ENCODE measurements at regions not wholly inside any gene's neighbourhood (a gene's known extent, or its start where the extent isn't known, plus 50 kb on each side); places are given as distances from the start of the nearest gene placed in this dataset.

DNA sequence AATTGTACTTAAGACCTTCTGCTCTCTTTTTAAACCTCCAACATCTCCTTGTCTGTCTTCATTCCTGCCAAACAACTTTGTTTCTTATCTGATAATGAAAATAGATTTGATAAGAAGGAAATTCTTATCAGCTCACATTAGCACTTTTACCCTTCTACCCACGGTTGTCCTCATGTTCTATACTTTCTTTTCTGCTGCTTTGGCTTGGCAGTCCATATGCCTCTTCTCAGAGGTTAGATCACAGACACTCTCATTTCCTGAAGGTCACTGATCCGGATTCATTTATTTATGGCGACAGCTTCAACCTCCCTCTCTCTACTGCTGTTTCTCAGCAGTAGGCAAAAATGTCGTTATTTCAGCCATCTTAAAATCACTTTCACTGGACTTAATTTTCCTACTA is 2015.8 kb downstream of the NCAM2 start:
- DNase-seq (ENCODE audit: low read depth, low spot score): no peak
- BruUV-seq (replicated peaks): no TSS peak
- intact Hi-C loops (cut with micrococcal nuclease; ENCODE audit: unreplicated experiment): no loop called here
- H3K36me3 ChIP-seq (ENCODE audit: control insufficient read depth, insufficient read depth, low read length): no peaks in the 10 kb centered on the region
- no peak for ATAC-seq
- H3K4me1 ChIP-seq (ENCODE audit: control insufficient read depth, insufficient read depth, low read length): no peaks in the 10 kb centered on the region
- H3K27ac ChIP-seq (ENCODE audit: low read length): no peak overlapping the region
- in situ Hi-C loops (cut with HindIII; ENCODE audit: low pct_unique_long_range_greater_than_20kb, low sequenced_read_pairs): no loop called here
- no peaks in the 10 kb centered on the region for H3K9me3 ChIP-seq (ENCODE audit: control insufficient read depth, insufficient read depth, low read depth, low read length)
- TF ChIP-seq SIN3A (IDR thresholded peaks at IDR 0.05; ENCODE audit: borderline replicate concordance, insufficient read depth, low read depth, low read length): no peak
- TF ChIP-seq, protein P1, sequence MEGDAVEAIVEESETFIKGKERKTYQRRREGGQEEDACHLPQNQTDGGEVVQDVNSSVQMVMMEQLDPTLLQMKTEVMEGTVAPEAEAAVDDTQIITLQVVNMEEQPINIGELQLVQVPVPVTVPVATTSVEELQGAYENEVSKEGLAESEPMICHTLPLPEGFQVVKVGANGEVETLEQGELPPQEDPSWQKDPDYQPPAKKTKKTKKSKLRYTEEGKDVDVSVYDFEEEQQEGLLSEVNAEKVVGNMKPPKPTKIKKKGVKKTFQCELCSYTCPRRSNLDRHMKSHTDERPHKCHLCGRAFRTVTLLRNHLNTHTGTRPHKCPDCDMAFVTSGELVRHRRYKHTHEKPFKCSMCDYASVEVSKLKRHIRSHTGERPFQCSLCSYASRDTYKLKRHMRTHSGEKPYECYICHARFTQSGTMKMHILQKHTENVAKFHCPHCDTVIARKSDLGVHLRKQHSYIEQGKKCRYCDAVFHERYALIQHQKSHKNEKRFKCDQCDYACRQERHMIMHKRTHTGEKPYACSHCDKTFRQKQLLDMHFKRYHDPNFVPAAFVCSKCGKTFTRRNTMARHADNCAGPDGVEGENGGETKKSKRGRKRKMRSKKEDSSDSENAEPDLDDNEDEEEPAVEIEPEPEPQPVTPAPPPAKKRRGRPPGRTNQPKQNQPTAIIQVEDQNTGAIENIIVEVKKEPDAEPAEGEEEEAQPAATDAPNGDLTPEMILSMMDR (IDR thresholded peaks at IDR 0.05): no peak
- no peak for TF ChIP-seq POLR2AphosphoS5 (IDR thresholded peaks at IDR 0.05; ENCODE audit: low read depth, low read length)
- no peak for TF ChIP-seq TCF7L2 (IDR thresholded peaks at IDR 0.05; ENCODE audit: low read depth, low read length)
- TF ChIP-seq, protein P2, sequence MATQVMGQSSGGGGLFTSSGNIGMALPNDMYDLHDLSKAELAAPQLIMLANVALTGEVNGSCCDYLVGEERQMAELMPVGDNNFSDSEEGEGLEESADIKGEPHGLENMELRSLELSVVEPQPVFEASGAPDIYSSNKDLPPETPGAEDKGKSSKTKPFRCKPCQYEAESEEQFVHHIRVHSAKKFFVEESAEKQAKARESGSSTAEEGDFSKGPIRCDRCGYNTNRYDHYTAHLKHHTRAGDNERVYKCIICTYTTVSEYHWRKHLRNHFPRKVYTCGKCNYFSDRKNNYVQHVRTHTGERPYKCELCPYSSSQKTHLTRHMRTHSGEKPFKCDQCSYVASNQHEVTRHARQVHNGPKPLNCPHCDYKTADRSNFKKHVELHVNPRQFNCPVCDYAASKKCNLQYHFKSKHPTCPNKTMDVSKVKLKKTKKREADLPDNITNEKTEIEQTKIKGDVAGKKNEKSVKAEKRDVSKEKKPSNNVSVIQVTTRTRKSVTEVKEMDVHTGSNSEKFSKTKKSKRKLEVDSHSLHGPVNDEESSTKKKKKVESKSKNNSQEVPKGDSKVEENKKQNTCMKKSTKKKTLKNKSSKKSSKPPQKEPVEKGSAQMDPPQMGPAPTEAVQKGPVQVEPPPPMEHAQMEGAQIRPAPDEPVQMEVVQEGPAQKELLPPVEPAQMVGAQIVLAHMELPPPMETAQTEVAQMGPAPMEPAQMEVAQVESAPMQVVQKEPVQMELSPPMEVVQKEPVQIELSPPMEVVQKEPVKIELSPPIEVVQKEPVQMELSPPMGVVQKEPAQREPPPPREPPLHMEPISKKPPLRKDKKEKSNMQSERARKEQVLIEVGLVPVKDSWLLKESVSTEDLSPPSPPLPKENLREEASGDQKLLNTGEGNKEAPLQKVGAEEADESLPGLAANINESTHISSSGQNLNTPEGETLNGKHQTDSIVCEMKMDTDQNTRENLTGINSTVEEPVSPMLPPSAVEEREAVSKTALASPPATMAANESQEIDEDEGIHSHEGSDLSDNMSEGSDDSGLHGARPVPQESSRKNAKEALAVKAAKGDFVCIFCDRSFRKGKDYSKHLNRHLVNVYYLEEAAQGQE (IDR thresholded peaks at IDR 0.05; ENCODE audit: insufficient read depth in 1 of 2, low read depth in 2 of 2, low read length in 1 of 2): no peak
- CTCF ChIA-PET: no interaction called here
- no peaks in the 10 kb centered on the region for H3K27me3 ChIP-seq (ENCODE audit: control insufficient read depth, insufficient read depth, low read length)
- no peak overlapping the region for H3K4me3 ChIP-seq (ENCODE audit: low read depth in 2 of 2, low read length in 2 of 2)
- POLR2A ChIA-PET: no interaction called here

DNA sequence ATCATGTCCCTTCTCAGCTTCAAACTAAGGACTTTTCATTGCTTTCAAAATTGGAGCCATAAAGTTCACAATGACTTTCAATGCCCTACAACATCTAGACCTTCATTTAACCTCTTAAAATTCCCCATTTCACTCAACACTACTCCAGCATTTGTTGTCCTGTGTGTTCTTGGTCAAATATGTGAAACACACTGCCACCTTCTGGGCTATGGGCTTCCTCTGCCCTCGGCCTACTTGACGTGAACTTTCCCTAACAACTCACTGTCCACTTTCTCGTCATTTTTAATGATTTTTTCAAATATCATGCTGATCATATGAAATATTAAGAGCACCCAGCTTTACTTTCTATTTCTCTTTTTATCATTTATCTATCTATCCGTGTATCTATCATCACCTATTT is 2018.4 kb downstream of the NCAM2 start:
- Histone ChIP-seq H3K27me3 (ENCODE audit: control insufficient read depth, insufficient read depth, low read length) (no peaks in the 10 kb centered on the region), H3K4me3 (ENCODE audit: low read depth in 2 of 2, low read length in 2 of 2) (no peak overlapping the region), H3K27ac (ENCODE audit: low read length) (no peak overlapping the region), H3K4me1 (ENCODE audit: control insufficient read depth, insufficient read depth, low read length) (no peaks in the 10 kb centered on the region), H3K36me3 (ENCODE audit: control insufficient read depth, insufficient read depth, low read length) (no peaks in the 10 kb centered on the region), H3K9me3 (ENCODE audit: control insufficient read depth, insufficient read depth, low read depth, low read length) (no peaks in the 10 kb centered on the region)
- DNase-seq (ENCODE audit: low read depth, low spot score) (peak; percentile 4), ATAC-seq (no peak)
- intact Hi-C loops (cut with micrococcal nuclease; ENCODE audit: unreplicated experiment) (no loop called here), in situ Hi-C loops (cut with HindIII; ENCODE audit: low pct_unique_long_range_greater_than_20kb, low sequenced_read_pairs) (no loop called here)
- CTCF ChIA-PET: no interaction called here
- no peak for TF ChIP-seq POLR2AphosphoS5 (IDR thresholded peaks at IDR 0.05; ENCODE audit: low read depth, low read length)
- no peak for TF ChIP-seq SIN3A (IDR thresholded peaks at IDR 0.05; ENCODE audit: borderline replicate concordance, insufficient read depth, low read depth, low read length)
- TF ChIP-seq, protein P2 (IDR thresholded peaks at IDR 0.05; ENCODE audit: insufficient read depth in 1 of 2, low read depth in 2 of 2, low read length in 1 of 2): no peak
- no peak for TF ChIP-seq TCF7L2 (IDR thresholded peaks at IDR 0.05; ENCODE audit: low read depth, low read length)
- TF ChIP-seq, protein P1 (IDR thresholded peaks at IDR 0.05): peak; percentile 38
- no TSS peak for BruUV-seq (replicated peaks)
- POLR2A ChIA-PET: no interaction called here

All from Panc1 (cell line).